ENCODE measurements at regions not wholly inside any gene's neighbourhood (a gene's known extent, or its start where the extent isn't known, plus 50 kb on each side); places are given as distances from the start of the nearest gene placed in this dataset.
A peak's percentile ranks its signal among the peaks of the same experiment; 100 is the strongest.
"Not testable (repeated sequence)": the region's sequence is repeated elsewhere in the genome, so short reads cannot be mapped to it uniquely, and the experiment has no call there.

DNA sequence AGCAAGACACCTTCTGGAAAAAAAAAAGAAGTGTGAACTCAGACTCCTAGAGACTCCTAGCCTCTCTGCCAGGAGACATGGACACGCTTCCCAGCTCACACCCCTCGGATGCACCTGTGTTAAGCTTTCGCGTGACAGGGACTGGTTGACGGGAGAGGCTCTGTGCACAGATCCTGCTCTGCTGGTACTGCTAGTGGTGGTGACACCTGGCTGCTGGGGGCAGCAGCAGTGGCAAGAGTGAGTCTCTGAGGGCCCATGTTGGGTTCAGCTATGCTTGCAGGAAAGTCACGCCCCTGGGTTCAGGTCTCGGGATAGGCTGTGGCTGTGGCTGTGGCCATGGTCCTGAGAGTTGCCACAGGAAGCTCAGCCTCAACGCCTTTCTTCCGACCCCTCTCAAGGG is 81.1 kb downstream of the XRCC2 start:
- DNase-seq = no peak

GRCh38 chr7:152591976-152592375 is 84.0 kb downstream of the XRCC2 start:
- DNase-seq = no peak

DNA sequence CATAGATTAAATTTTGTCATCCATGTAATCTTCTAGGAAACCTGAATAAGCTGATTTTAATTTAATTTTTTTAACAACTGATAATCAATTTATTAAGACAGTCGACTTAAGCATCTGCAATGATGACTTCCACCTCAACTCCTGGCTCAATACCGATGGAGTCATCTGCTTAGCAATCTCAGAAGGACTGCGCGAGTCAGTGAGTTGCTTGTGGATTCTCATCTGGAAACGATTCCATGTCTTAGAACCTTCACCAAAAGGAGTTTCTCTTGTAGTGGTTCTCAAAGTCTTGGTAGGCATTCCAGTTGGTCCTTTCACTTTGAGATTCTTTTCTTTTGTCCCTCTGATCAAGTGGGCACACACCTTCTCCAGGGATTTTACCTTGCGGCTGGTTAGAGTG is 85.5 kb downstream of the XRCC2 start:
- DNase-seq = no peak

DNA sequence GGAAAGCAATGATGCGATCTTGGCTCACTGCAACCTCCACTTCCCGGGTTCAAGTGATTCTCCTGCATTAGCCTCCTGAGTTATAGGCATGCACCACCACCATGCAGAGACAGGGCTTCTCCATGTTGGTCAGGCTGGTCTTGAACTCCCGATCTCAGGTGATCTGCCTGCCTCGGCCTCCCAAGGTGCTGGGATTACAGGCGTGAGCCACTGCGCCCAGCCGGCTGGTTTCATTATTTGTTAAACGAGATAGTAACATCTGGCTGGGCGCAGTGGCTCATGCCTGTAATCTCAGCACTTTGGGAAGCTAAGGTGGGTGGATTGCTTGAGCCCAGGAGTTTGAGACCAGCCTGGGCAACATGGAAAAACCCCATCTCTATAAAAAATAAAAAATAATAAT is 86.1 kb downstream of the XRCC2 start:
- not testable (repeated sequence) for DNase-seq

DNA sequence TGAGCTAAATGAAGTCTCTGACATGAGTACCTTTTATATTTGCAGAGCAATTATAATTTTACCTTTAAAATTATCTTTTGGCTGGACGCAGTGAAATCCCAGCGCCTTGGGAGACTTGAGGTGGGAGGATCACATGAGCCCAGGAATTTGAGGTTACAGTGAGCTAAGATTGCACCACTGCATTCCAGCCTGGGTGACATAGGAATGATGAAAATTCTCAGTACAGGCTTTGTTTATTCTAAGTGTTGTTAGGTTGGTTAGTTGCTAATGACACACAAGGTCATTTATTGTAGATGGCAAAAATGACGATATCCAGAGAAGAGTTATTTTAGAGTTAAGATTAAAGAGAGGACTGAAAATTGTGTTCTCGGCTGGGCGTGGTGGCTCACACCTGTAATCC is 87.6 kb downstream of the XRCC2 start:
- no peak for DNase-seq

DNA sequence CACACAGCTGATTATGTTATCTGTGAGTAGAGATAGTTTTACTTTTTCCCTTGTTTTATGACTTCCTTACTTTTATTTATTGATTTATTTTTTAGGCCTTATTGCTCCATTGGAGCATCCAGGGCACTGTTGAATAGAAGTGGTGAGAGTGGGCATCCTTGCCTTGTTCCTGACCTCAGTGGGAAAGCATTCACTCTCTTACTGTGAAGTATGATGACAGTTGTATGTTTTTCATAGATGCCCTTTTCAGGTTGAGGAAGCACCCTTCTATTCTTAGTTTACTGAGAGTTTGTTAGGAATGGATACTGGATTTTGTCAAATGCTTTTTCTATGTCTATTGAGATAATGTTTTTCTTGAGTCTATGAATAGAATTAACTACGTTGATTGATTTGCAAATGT is 88.6 kb downstream of the XRCC2 start:
- no peak for DNase-seq

DNA sequence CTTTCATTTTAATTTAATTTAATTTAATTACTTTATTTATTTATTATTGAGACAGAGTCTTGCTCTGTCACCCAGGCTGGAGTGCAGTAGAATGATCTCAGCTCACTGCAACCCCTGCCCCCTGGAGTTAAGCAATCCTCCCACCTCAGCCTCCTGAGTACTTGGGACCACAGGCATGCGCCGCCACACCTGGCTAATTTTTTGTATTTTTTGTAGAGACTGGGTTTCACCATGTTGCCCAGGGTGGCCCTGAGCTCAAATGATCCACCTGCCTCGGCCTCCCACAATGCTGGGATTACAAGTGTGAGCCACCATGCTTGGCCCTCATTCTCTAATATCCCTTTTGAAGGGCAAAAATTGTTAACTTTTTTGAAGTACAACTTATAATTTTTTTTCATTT is 92.9 kb downstream of the XRCC2 start:
- no peak for DNase-seq

DNA sequence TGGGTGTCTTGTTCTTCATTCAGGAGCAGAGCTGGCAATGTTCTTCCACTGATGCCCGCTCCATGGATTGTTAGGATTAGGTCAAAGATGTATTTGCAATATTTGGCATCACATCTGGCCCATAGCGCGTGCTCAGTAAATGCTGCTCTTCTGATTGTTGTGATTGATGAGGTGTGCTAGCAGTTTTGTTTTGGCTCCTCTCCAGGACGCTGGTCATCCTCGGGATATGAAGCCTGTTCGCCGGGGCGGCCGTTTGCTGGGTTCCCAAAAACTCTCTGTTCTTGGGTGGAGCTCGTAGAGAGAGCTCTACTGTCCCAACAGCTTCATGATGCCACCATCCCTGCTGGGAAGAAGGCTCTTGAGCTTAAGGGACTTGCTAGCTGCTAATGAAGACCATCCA is 96.9 kb downstream of the XRCC2 start:
- DNase-seq = no peak

DNA sequence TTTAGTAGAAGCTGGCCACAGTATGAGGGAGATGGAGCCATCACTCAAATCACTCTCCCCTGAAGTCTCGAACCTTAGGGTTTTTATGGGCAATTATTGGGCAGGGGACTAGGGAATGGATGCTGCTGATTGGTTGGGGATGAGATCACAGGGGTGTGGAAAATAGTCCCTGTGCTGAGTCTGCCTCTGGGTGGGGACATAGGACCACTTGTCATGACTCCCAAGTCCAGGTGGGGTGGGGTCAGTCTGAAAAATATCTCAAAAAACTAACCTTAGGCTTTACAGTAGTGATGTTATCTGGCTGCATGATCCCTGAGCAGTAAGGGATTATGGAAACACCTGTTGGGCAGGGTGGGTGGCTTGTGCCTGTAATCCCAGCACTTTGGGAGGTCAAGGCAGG is 98.6 kb downstream of the XRCC2 start:
- no peak for DNase-seq

DNA sequence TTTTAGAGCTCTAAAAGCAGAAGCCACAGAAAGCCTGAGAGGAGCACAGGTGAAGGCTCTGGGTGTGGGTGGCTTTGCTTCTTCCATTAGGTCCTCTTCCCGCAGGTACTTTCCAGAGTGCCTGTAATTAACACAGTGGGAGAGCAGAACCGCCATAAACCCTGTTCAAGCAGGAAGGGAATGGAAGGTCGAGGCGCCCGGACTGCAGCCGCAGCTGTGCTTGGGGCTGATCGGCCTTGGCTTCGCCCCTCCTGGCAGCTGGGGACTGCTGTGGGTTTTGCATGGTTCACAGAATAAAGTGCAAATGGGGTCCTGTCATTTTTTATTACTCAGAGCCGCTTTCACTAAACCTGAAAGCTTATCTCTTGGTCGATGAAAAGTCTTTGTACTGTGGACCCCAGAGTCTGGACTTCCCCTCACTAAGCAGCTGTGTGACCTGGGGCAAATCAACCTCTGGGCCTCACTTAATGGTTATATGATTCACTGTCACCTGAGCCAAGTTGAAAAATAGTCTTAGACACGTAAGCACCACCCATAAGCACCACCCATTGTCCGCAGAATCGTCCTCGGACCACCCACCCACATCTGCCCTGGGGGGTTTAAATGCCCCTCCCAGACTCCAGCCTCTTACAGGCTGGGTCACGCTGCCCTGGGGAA is 100.9 kb downstream of the XRCC2 start:
- DNase-seq = peak; percentile 47

- DNase-seq = not testable (repeated sequence)
Measured at GRCh38 chr7:152573186-152573585, 102.8 kb downstream of the XRCC2 start.

- DNase-seq = no peak
Measured at GRCh38 chr7:152572101-152572500, 103.8 kb downstream of the XRCC2 start.

DNA sequence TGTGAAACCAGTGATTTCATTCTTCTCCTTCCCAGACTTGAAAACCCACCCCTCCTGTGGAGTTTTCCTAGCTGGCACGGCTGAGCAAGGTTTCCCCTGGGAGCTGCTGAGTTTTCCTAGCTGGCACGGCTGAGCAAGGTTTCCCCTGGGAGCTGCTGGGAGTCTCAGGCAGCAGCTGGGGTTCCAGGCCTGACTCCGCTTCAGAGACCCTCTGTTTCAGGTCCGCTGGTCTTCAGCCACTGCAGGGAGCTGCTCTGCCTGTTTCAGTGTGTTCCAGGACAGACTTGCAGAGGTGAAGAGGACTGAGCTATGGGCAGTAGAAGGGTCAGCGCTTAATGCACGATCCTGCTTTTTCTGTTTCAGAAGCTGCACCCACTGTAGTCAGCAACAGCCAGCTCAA is 104.9 kb downstream of the XRCC2 start:
- DNase-seq = no peak

DNA sequence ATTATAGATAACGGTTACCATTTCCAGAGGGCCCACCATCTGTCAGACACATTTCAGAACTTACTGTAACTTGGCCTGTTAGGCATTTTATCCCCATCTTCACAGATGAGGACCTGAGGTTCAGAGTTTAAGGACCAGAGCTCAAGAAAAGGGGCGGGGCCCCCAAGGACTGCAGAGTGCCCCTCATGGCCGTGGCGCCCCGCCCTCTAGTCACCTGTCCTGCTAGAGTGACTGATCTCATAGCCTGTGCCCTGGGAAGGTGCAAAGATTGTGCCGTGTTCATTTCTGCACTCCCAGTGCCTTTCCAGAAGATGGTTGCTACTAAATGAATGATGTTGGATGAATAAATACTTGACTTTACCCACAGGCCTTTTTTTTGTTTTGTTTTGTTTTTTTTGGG is 107.0 kb downstream of the XRCC2 start:
- no peak for DNase-seq

GRCh38 chr7:152565731-152566130 is 110.2 kb downstream of the XRCC2 start:
- DNase-seq = no peak

- no peak for DNase-seq
Measured at GRCh38 chr7:152564656-152565250, 111.2 kb downstream of the XRCC2 start.

DNA sequence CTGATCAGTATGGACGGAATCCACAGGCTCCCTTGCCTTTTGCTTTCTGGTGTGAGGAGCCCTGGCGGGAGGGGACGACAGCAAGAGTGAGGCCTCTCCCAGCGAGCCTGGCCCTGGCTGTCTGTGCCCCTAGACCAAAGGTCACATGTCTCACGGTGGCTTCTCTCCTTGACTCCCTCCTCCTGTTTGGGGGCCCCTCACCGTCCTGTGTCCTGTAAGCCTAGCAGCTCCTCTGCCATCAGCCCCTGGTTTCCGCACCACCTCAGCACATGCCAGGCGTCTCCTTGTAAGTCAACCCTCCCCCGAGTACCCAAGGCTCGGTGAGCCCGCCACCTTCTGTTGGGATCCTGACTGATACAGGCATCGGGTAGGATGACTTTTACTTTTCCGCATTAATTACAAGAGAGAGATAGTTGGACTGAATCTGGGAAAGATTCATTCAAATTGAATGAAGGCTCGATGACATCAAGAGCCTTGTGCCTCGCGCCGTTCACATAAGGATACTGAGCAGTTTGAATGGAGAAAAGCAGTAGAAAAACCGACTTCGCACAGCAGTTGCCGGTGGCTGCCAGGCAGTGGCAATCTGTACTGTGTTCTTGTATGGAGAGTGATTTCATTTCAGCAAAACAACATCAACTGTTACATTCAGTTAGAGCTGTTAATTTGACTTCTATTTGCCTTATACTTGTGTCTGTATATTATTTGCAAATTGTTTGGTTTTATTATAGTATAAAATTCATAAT is 119.8 kb downstream of the XRCC2 start:
- DNase-seq = no peak

DNA sequence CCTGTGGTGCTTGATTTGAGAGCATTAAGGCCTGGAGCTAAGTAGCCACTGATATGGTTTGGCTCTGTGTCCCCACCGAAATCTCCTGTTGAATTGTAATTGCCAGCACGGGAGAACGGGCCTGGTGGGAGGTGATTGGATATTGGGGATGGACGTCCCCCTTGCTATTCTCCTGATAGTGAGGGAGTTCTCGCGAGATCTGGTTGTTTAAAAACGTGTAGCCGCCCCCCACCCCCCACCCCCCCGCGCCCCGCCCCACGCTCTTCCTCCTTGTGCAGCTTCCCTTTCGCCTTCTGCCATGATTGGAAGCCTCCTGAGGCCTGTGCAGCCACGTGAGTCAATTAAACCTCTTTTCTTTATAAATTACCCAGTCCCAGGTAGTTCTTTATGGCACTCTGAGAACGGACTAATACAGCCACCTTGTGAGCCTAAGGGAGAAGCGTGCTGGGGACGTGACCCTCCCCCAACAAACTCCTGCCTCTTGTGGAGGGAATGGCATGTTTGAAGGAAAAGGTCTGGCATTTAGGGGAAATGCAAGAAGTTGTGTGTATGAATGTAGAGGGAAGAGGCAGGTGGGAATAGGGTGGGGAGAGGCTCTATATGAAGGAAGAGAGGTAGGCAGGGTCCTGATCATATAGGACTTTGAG is 118.0 kb upstream of the KMT2C start:
- DNase-seq = no peak

GRCh38 chr7:152551304-152552036 is 115.7 kb upstream of the KMT2C start:
- no peak for DNase-seq

DNA sequence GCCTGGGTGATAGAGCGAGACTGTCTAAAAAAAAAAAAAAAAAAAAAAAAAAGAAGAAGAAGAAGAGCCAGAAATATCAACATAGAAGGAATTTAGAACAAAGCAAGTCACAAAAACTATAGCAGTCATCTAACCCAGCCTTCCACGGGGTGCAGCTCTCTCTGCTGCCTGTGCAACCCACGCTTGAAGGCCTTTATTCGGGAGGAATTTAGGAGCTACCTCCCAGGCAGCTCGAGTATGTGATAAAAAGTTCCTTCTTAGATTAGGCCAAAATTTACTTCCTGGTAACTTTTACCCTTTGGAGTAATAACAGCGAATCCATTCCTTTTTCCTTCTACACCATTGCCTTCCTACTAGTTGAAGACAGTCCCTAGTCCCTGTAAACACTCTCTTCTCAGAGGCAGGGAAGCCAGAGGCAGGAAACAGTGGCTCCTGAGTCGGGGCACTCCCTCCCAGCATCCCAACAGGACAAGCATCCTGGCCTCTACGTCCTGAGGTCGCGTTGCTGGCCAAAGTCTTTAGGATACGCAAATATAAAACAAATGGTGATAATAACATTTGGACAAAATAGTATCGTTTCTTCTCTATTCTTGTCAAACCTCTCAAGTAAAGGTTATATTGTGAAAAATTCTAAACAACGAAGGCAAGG is 109.3 kb upstream of the KMT2C start:
- DNase-seq = no peak

- no peak for DNase-seq
Measured at GRCh38 chr7:152544481-152544927, 108.7 kb upstream of the KMT2C start.

DNA sequence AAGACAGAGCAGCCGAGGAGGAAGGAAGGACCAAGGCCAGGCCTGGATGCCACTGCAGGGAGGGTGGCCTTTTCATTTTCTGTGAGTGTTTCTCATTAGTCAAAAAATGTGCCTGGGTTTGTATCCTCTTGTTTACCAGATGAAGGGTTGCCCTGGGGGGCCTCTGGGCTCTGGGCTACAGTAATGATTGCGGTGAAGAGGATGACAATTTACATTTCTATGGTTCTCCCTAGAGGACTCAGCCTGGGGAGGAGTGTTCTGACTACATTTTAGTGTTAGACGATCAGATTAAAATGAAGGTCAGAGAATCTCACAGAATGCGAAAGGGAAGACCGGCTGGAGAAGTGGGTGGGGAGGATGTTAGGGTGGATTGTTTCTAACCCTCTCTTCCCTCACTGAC is 108.0 kb upstream of the KMT2C start:
- no peak for DNase-seq

- no peak for DNase-seq
Measured at GRCh38 chr7:152541892-152542291, 106.1 kb upstream of the KMT2C start.

All from NCI-H2227 treated with DMSO at 0.1 percent for 48 hours (cell line).